IMR-90 (cell line): ENCODE measurements at regions not wholly inside any gene's neighbourhood (a gene's known extent, or its start where the extent isn't known, plus 50 kb on each side); places are given as distances from the start of the nearest gene placed in this dataset.

Experiments used
- ATAC-seq: fragments of 200-7000 bp; cut with Tn5 transposase; 2 replicates; pipeline ENCODE4 v1.9.1; 2020; ENCODE audit warnings: low read depth, mild to moderate bottlenecking, moderate library complexity
- BruUV-seq: library from RNA; stranded (reverse); fragments of 400-500 nt; replicated peaks from 2 replicates; lab custom pipeline; 2021; lab: Mats Ljungman, UMichigan
- CTCF ChIA-PET: fragments of 300-600 bp; formaldehyde crosslinking; extraction: SDS; loops from one replicate; lab custom pipeline; 2021; ENCODE audit warnings: antibody characterized with exemption; lab: Yijun Ruan, JAX
- POLR2A ChIA-PET: fragments of 300-600 bp; sonication (Branson Sonifier 250); formaldehyde crosslinking; loops from one replicate; lab custom pipeline; 2022; ENCODE audit warnings: antibody characterized with exemption; ENCODE audit not compliant: unreplicated experiment; lab: Charles Lee
- DNase-seq: peaks from one replicate; pipeline ENCODE4 v3.0.0; 2013
- H2AFZ ChIP-seq: replicated peaks from 2 replicates; pipeline ENCODE3; 2013; ENCODE audit warnings: low read length, mild to moderate bottlenecking; ENCODE audit not compliant: poor library complexity
- H2AK5ac ChIP-seq: 2 replicates; pipeline ENCODE4 v1.6.1; 2013; ENCODE audit warnings: low read depth, low read length, inconsistent platforms
- H2AK9ac ChIP-seq: replicated peaks from 2 replicates; pipeline ENCODE3; 2013; ENCODE audit warnings: mild to moderate bottlenecking, low read depth, low read length, moderate library complexity; ENCODE audit not compliant: poor library complexity
- H2BK120ac ChIP-seq: 2 replicates; pipeline ENCODE4 v1.6.1; 2013; ENCODE audit warnings: low read depth, low read length, inconsistent platforms
- H2BK15ac ChIP-seq: 3 replicates; pipeline ENCODE4 v1.6.1; 2013; ENCODE audit warnings: low read depth, low read length, inconsistent platforms
- H2BK20ac ChIP-seq: 2 replicates; pipeline ENCODE4 v1.6.1; 2013; ENCODE audit warnings: low read depth, mild to moderate bottlenecking, inconsistent platforms, low read length, moderate library complexity
- H2BK5ac ChIP-seq: 2 replicates; pipeline ENCODE4 v1.6.1; 2013; ENCODE audit warnings: mild to moderate bottlenecking, low read depth, low read length, inconsistent platforms; ENCODE audit not compliant: poor library complexity, severe bottlenecking
- H3K14ac ChIP-seq: replicated peaks from 2 replicates; pipeline ENCODE4 v1.6.1; 2013; ENCODE audit warnings: low read depth, low read length, inconsistent platforms
- H3K18ac ChIP-seq: 2 replicates; pipeline ENCODE4 v1.6.1; 2013; ENCODE audit warnings: low read depth, low read length, control low read depth
- H3K23ac ChIP-seq: 2 replicates; pipeline ENCODE4 v1.6.1; 2013; ENCODE audit warnings: low read depth, low read length, inconsistent platforms
- H3K27ac ChIP-seq: 2 replicates; pipeline ENCODE4 v1.5.1; 2013; ENCODE audit warnings: mild to moderate bottlenecking, control low read depth, low read length; ENCODE audit not compliant: insufficient read depth
- H3K27me3 ChIP-seq: 2 replicates; pipeline ENCODE4 v1.6.1; 2013; ENCODE audit warnings: low read length; ENCODE audit not compliant: control insufficient read depth, insufficient read depth
- H3K36me3 ChIP-seq: 2 replicates; pipeline ENCODE4 v1.6.1; 2013; ENCODE audit warnings: low read length, mixed read lengths; ENCODE audit not compliant: control insufficient read depth, insufficient read depth
- H3K4ac ChIP-seq: 2 replicates; pipeline ENCODE4 v1.6.1; 2013; ENCODE audit warnings: low read depth, low read length, inconsistent platforms
- H3K4me1 ChIP-seq: 2 replicates; pipeline ENCODE4 v1.6.1; 2013; ENCODE audit warnings: low read length, mixed read lengths; ENCODE audit not compliant: control insufficient read depth, insufficient read depth
- H3K4me2 ChIP-seq: 2 replicates; pipeline ENCODE4 v1.6.1; 2013; ENCODE audit warnings: low read depth, mild to moderate bottlenecking, control low read depth, low read length, moderate library complexity
- H3K4me3 ChIP-seq: 2 replicates; pipeline ENCODE4 v1.5.1; 2013; ENCODE audit warnings: low read depth, mild to moderate bottlenecking, control low read depth, low read length, moderate library complexity; ENCODE audit not compliant: insufficient read depth
- H3K56ac ChIP-seq: 2 replicates; pipeline ENCODE4 v1.6.1; 2013; ENCODE audit warnings: low read length, inconsistent platforms; ENCODE audit not compliant: insufficient read depth; ENCODE audit errors: extremely low read depth
- H3K79me1 ChIP-seq, 2 experiments: 2 replicates each; pipeline ENCODE4 v1.6.1; 2013; ENCODE audit warnings: low read length in 2 of 2, inconsistent platforms in 1 of 2, low read depth in 1 of 2
- H3K9ac ChIP-seq: 2 replicates; pipeline ENCODE4 v1.6.1; 2013; ENCODE audit warnings: low read depth, low read length, control low read depth
- H3K9me1 ChIP-seq: 2 replicates; pipeline ENCODE4 v1.6.1; 2013; ENCODE audit warnings: low read length, inconsistent platforms; ENCODE audit not compliant: insufficient read depth
- H3K9me3 ChIP-seq: 2 replicates; pipeline ENCODE4 v1.6.1; 2013; ENCODE audit warnings: low read length; ENCODE audit not compliant: control insufficient read depth, insufficient read depth
- H4K20me1 ChIP-seq: 2 replicates; pipeline ENCODE4 v1.6.1; 2013; ENCODE audit warnings: low read length, inconsistent platforms; ENCODE audit not compliant: insufficient read depth
- H4K5ac ChIP-seq: 2 replicates; pipeline ENCODE4 v1.6.1; 2013; ENCODE audit warnings: mild to moderate bottlenecking, low read depth, low read length, control low read depth
- H4K8ac ChIP-seq, 2 experiments: 2 replicates each; pipeline ENCODE4 v1.6.1; 2013; ENCODE audit warnings: low read depth in 2 of 2, low read length in 2 of 2, control low read depth in 1 of 2, inconsistent platforms in 1 of 2
- H4K91ac ChIP-seq: 2 replicates; pipeline ENCODE4 v1.6.1; 2013; ENCODE audit warnings: low read depth, low read length, inconsistent platforms; ENCODE audit not compliant: insufficient read depth
- CHD1 ChIP-seq: IDR thresholded peaks from 2 replicates; pipeline ENCODE4 v1.6.1; 2012; ENCODE audit warnings: low read depth, low read length, improper control_type of control experiment
- CTCF ChIP-seq: conservative IDR thresholded peaks from 2 replicates; pipeline ENCODE4 v1.5.1; 2012; ENCODE audit warnings: mild to moderate bottlenecking, low read depth, low read length, improper control_type of control experiment
- MAFK ChIP-seq: IDR thresholded peaks from 2 replicates; pipeline ENCODE4 v1.6.1; 2012; ENCODE audit warnings: low read depth, low read length, improper control_type of control experiment
- MAZ ChIP-seq: IDR thresholded peaks from 2 replicates; pipeline ENCODE4 v1.6.1; 2012; ENCODE audit warnings: low read depth, mild to moderate bottlenecking, low read length, improper control_type of control experiment, moderate library complexity, borderline replicate concordance
- NFE2L2 ChIP-seq: fragments of 150-350 bp; IDR thresholded peaks from 2 replicates; pipeline ENCODE4 v1.6.1; 2016; ENCODE audit warnings: low read depth, mild to moderate bottlenecking, low read length
- RAD21 ChIP-seq: IDR thresholded peaks from 2 replicates; pipeline ENCODE4 v1.6.1; 2012; ENCODE audit warnings: low read length, improper control_type of control experiment
- RCOR1 ChIP-seq: IDR thresholded peaks from 2 replicates; pipeline ENCODE4 v1.6.1; 2012; ENCODE audit warnings: mild to moderate bottlenecking, low read length, improper control_type of control experiment; ENCODE audit not compliant: insufficient replicate concordance
- RFX5 ChIP-seq: IDR thresholded peaks from 2 replicates; pipeline ENCODE4 v1.8.0; 2012; ENCODE audit warnings: low read depth, mild to moderate bottlenecking, low read length, moderate library complexity
- SMC3 ChIP-seq: fragments of 150-350 bp; IDR thresholded peaks from 2 replicates; pipeline ENCODE4 v1.6.1; 2016; ENCODE audit warnings: low read depth, mild to moderate bottlenecking, antibody characterized with exemption, low read length, moderate library complexity
- dilution Hi-C: fragments of 300-500 bp; cut with HindIII; formaldehyde crosslinking; loops from one replicate; pipeline ENCODE4 v1.14.3; 2018; ENCODE audit warnings: low sequenced_read_pairs; ENCODE audit not compliant: unreplicated experiment
- in situ Hi-C: fragments of 300-500 bp; cut with MboI; formaldehyde crosslinking; loops from 3 replicates; pipeline ENCODE4 v1.14.3; 2019; ENCODE audit warnings: low sequenced_read_pairs, inconsistent platforms, mixed read lengths
- intact Hi-C: fragments of 100-400 bp; cut with micrococcal nuclease; formaldehyde crosslinking; loops from 2 replicates; pipeline ENCODE4 v1.10.0; 2022
- TF ChIP-seq, protein P1 (sequence below): fragments of 150-350 bp; IDR thresholded peaks from 2 replicates; pipeline ENCODE4 v1.6.1; 2017; ENCODE audit warnings: mild to moderate bottlenecking, antibody characterized with exemption, low read length, low read depth

DNA sequence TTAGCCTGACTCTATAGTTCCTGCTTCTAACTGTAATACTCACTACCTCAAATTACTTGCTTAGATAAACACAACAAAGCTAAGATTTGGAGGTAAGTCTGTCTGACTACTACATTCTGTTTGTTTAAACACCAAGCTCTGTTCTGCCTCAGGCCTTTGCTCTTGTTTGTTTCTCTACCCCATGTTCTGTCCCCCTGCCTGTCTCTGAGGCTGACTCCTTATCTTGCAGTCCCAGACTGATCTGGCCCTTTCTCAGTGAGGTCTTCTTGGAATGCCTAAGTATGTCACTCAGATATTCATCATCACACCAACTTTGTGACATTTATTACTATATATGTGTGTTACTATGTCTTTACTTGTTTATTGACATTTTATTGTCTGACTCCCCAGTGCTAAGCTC is 425.5 kb downstream of the LMO4 start:
- H3K56ac ChIP-seq: no peak overlapping the region
- H3K4me3 ChIP-seq: no peak overlapping the region
- no peak overlapping the region for H4K91ac ChIP-seq
- dilution Hi-C loops: no loop called here
- H3K36me3 ChIP-seq: no peaks in the 10 kb centered on the region
- no TSS peak for BruUV-seq
- no peak overlapping the region for H3K9ac ChIP-seq
- no peak overlapping the region for H3K4ac ChIP-seq
- H4K5ac ChIP-seq: no peak overlapping the region
- H3K23ac ChIP-seq: no peak overlapping the region
- TF ChIP-seq, protein P1, sequence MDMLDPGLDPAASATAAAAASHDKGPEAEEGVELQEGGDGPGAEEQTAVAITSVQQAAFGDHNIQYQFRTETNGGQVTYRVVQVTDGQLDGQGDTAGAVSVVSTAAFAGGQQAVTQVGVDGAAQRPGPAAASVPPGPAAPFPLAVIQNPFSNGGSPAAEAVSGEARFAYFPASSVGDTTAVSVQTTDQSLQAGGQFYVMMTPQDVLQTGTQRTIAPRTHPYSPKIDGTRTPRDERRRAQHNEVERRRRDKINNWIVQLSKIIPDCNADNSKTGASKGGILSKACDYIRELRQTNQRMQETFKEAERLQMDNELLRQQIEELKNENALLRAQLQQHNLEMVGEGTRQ: no peak
- no peak for TF ChIP-seq RFX5
- TF ChIP-seq MAZ: no peak
- no peak for TF ChIP-seq NFE2L2
- no peak for TF ChIP-seq RAD21
- TF ChIP-seq CHD1: no peak
- TF ChIP-seq RCOR1: no peak
- no peak for TF ChIP-seq MAFK
- no peak for TF ChIP-seq CTCF
- TF ChIP-seq SMC3: no peak
- no peak overlapping the region for H4K8ac ChIP-seq
- no peak overlapping the region for H3K27ac ChIP-seq
- peak overlapping the region; percentile 10; the same call in 1 of the 2 replicates for H3K4me2 ChIP-seq
- ChIA-PET CTCF (interaction anchor here (0.6 to 1.1 kb wide), 3 partner anchors 12 to 387 kb away, joined by 3 to 4 read pairs (median 3); no protein-coding TSS in a partner anchor), POLR2A (no interaction called here)
- ATAC-seq (peak; percentile 75), DNase-seq (peak; percentile 61)
- no peak overlapping the region for H3K14ac ChIP-seq
- in situ Hi-C loops: no loop called here
- H2BK20ac ChIP-seq: no peak overlapping the region
- intact Hi-C loops: loop anchor here (10.0 kb wide), 1 partner anchor 1891 kb away; no protein-coding TSS in a partner anchor
- no peaks in the 10 kb centered on the region for H3K9me1 ChIP-seq
- no peak overlapping the region for H2BK120ac ChIP-seq
- H2BK5ac ChIP-seq: no peak overlapping the region
- H3K27me3 ChIP-seq: no peaks in the 10 kb centered on the region
- H4K20me1 ChIP-seq: no peaks in the 10 kb centered on the region
- H3K9me3 ChIP-seq: no peaks in the 10 kb centered on the region
- no peaks in the 10 kb centered on the region for H3K79me1 ChIP-seq
- peaks cover 4% of the 10 kb centered on the region; the same call in 1 of the 2 replicates for H3K4me1 ChIP-seq
- no peak overlapping the region for H2AFZ ChIP-seq
- no peak overlapping the region for H2AK5ac ChIP-seq
- H2BK15ac ChIP-seq: no peak overlapping the region
- no peak overlapping the region; the same call in 1 of the 2 replicates for H3K18ac ChIP-seq
- no peak overlapping the region for H2AK9ac ChIP-seq
